WERI-Rb-1 (cell line): ENCODE measurements at regions not wholly inside any gene's neighbourhood (a gene's known extent, or its start where the extent isn't known, plus 50 kb on each side); places are given as distances from the start of the nearest gene placed in this dataset.
"Not testable (repeated sequence)": the region's sequence is repeated elsewhere in the genome, so short reads cannot be mapped to it uniquely, and the experiment has no call there.

ENCODE experiments used
- DNase-seq: peaks from one replicate; pipeline ENCODE4 v3.0.0-alpha.2; 2020
- H3K27ac ChIP-seq: fragments of 250-450 bp; sonication (Bioruptor Pico); 2 replicates; pipeline ENCODE4 v1.5.1; 2020; ENCODE audit warnings: mild to moderate bottlenecking, moderate library complexity
- H3K27me3 ChIP-seq: fragments of 250-450 bp; sonication (Bioruptor Pico); 2 replicates; pipeline ENCODE4 v1.5.1; 2021; ENCODE audit warnings: mild to moderate bottlenecking, low read depth, moderate library complexity; ENCODE audit not compliant: insufficient read depth, severe bottlenecking
- H3K36me3 ChIP-seq: fragments of 250-450 bp; sonication (Bioruptor Pico); 2 replicates; pipeline ENCODE4 v1.5.1; 2020; ENCODE audit warnings: mild to moderate bottlenecking, moderate library complexity
- H3K4me3 ChIP-seq: 2 replicates; pipeline ENCODE4 v1.5.1; 2011; ENCODE audit warnings: low read depth, mild to moderate bottlenecking, control low read depth, low read length
- H3K9me3 ChIP-seq: fragments of 250-450 bp; sonication (Bioruptor Pico); 2 replicates; pipeline ENCODE4 v1.5.1; 2021; ENCODE audit warnings: mild to moderate bottlenecking, moderate library complexity; ENCODE audit not compliant: severe bottlenecking
- CTCF ChIP-seq: IDR thresholded peaks from 2 replicates; pipeline ENCODE4 v1.5.1; 2011; ENCODE audit warnings: low read depth, mild to moderate bottlenecking, control low read depth, inconsistent platforms, low read length

- peaks cover 6% of the 10 kb centered on the region for H3K9me3 ChIP-seq
- DNase-seq: no peak
- no peaks in the 10 kb centered on the region for H3K36me3 ChIP-seq
- no peak overlapping the region for H3K4me3 ChIP-seq
- H3K27ac ChIP-seq: no peak overlapping the region
- no peaks in the 10 kb centered on the region for H3K27me3 ChIP-seq
- TF ChIP-seq CTCF: no peak
These were observed 203.3 kb upstream of the IVNS1ABP start for GRCh38 chr1:185520188-185520920.

GRCh38 chr1:185517808-185518419 lies 200.9 kb upstream of the IVNS1ABP start:
- no peaks in the 10 kb centered on the region for H3K27me3 ChIP-seq
- no peak for TF ChIP-seq CTCF
- DNase-seq: no peak
- no peak overlapping the region for H3K4me3 ChIP-seq
- no peak overlapping the region for H3K27ac ChIP-seq
- H3K36me3 ChIP-seq: no peaks in the 10 kb centered on the region
- H3K9me3 ChIP-seq: peaks cover 6% of the 10 kb centered on the region

GRCh38 chr1:185517301-185517700 lies 200.3 kb upstream of the IVNS1ABP start:
- not testable (repeated sequence) for H3K9me3 ChIP-seq, H3K27me3 ChIP-seq, DNase-seq

GRCh38 chr1:185515696-185516095 lies 198.7 kb upstream of the IVNS1ABP start:
- TF ChIP-seq CTCF: no peak
- H3K27ac ChIP-seq: no peak overlapping the region
- DNase-seq: no peak
- peaks cover 6% of the 10 kb centered on the region for H3K9me3 ChIP-seq
- no peak overlapping the region for H3K4me3 ChIP-seq
- no peaks in the 10 kb centered on the region for H3K27me3 ChIP-seq
- H3K36me3 ChIP-seq: no peaks in the 10 kb centered on the region

More at GRCh38 chr1:185517301-185517700, 200.3 kb upstream of the IVNS1ABP start:
- H3K27ac ChIP-seq, H3K36me3 ChIP-seq, H3K4me3 ChIP-seq: not testable (repeated sequence)

GRCh38 chr1:185514311-185514710 lies 197.3 kb upstream of the IVNS1ABP start:
- Histone ChIP-seq H3K27me3 (no peaks in the 10 kb centered on the region), H3K36me3 (no peaks in the 10 kb centered on the region), H3K9me3 (peaks cover 6% of the 10 kb centered on the region), H3K27ac (no peak overlapping the region), H3K4me3 (no peak overlapping the region)
- no peak for TF ChIP-seq CTCF
- no peak for DNase-seq

- Histone ChIP-seq H3K9me3 (peaks cover 4% of the 10 kb centered on the region), H3K27ac (no peak overlapping the region), H3K27me3 (no peaks in the 10 kb centered on the region), H3K36me3 (no peaks in the 10 kb centered on the region), H3K4me3 (no peak overlapping the region)
- no peak for DNase-seq
- no peak for TF ChIP-seq CTCF
These were observed 195.4 kb upstream of the IVNS1ABP start for GRCh38 chr1:185512442-185512841.
